IMR-90 (cell line): ENCODE measurements at regions not wholly inside any gene's neighbourhood (a gene's known extent, or its start where the extent isn't known, plus 50 kb on each side); places are given as distances from the start of the nearest gene placed in this dataset.
"Not testable (repeated sequence)": the region's sequence is repeated elsewhere in the genome, so short reads cannot be mapped to it uniquely, and the experiment has no call there.

Experiments
- ATAC-seq: fragments of 200-7000 bp; cut with Tn5 transposase; 2 replicates; pipeline ENCODE4 v1.9.1; 2020; ENCODE audit warnings: low read depth, mild to moderate bottlenecking, moderate library complexity
- BruUV-seq: library from RNA; stranded (reverse); fragments of 400-500 nt; replicated peaks from 2 replicates; lab custom pipeline; 2021; lab: Mats Ljungman, UMichigan
- CTCF ChIA-PET: fragments of 300-600 bp; formaldehyde crosslinking; extraction: SDS; loops from one replicate; lab custom pipeline; 2021; ENCODE audit warnings: antibody characterized with exemption; lab: Yijun Ruan, JAX
- POLR2A ChIA-PET: fragments of 300-600 bp; sonication (Branson Sonifier 250); formaldehyde crosslinking; loops from one replicate; lab custom pipeline; 2022; ENCODE audit warnings: antibody characterized with exemption; ENCODE audit not compliant: unreplicated experiment; lab: Charles Lee
- DNase-seq: peaks from one replicate; pipeline ENCODE4 v3.0.0; 2013
- H2AFZ ChIP-seq: replicated peaks from 2 replicates; pipeline ENCODE3; 2013; ENCODE audit warnings: low read length, mild to moderate bottlenecking; ENCODE audit not compliant: poor library complexity
- H2AK5ac ChIP-seq: 2 replicates; pipeline ENCODE4 v1.6.1; 2013; ENCODE audit warnings: low read depth, low read length, inconsistent platforms
- H2AK9ac ChIP-seq: replicated peaks from 2 replicates; pipeline ENCODE3; 2013; ENCODE audit warnings: mild to moderate bottlenecking, low read depth, low read length, moderate library complexity; ENCODE audit not compliant: poor library complexity
- H2BK120ac ChIP-seq: 2 replicates; pipeline ENCODE4 v1.6.1; 2013; ENCODE audit warnings: low read depth, low read length, inconsistent platforms
- H2BK15ac ChIP-seq: 3 replicates; pipeline ENCODE4 v1.6.1; 2013; ENCODE audit warnings: low read depth, low read length, inconsistent platforms
- H2BK20ac ChIP-seq: 2 replicates; pipeline ENCODE4 v1.6.1; 2013; ENCODE audit warnings: low read depth, mild to moderate bottlenecking, inconsistent platforms, low read length, moderate library complexity
- H2BK5ac ChIP-seq: 2 replicates; pipeline ENCODE4 v1.6.1; 2013; ENCODE audit warnings: mild to moderate bottlenecking, low read depth, low read length, inconsistent platforms; ENCODE audit not compliant: poor library complexity, severe bottlenecking
- H3K14ac ChIP-seq: replicated peaks from 2 replicates; pipeline ENCODE4 v1.6.1; 2013; ENCODE audit warnings: low read depth, low read length, inconsistent platforms
- H3K18ac ChIP-seq: 2 replicates; pipeline ENCODE4 v1.6.1; 2013; ENCODE audit warnings: low read depth, low read length, control low read depth
- H3K23ac ChIP-seq: 2 replicates; pipeline ENCODE4 v1.6.1; 2013; ENCODE audit warnings: low read depth, low read length, inconsistent platforms
- H3K27ac ChIP-seq: 2 replicates; pipeline ENCODE4 v1.5.1; 2013; ENCODE audit warnings: mild to moderate bottlenecking, control low read depth, low read length; ENCODE audit not compliant: insufficient read depth
- H3K27me3 ChIP-seq: 2 replicates; pipeline ENCODE4 v1.6.1; 2013; ENCODE audit warnings: low read length; ENCODE audit not compliant: control insufficient read depth, insufficient read depth
- H3K36me3 ChIP-seq: 2 replicates; pipeline ENCODE4 v1.6.1; 2013; ENCODE audit warnings: low read length, mixed read lengths; ENCODE audit not compliant: control insufficient read depth, insufficient read depth
- H3K4ac ChIP-seq: 2 replicates; pipeline ENCODE4 v1.6.1; 2013; ENCODE audit warnings: low read depth, low read length, inconsistent platforms
- H3K4me1 ChIP-seq: 2 replicates; pipeline ENCODE4 v1.6.1; 2013; ENCODE audit warnings: low read length, mixed read lengths; ENCODE audit not compliant: control insufficient read depth, insufficient read depth
- H3K4me2 ChIP-seq: 2 replicates; pipeline ENCODE4 v1.6.1; 2013; ENCODE audit warnings: low read depth, mild to moderate bottlenecking, control low read depth, low read length, moderate library complexity
- H3K4me3 ChIP-seq: 2 replicates; pipeline ENCODE4 v1.5.1; 2013; ENCODE audit warnings: low read depth, mild to moderate bottlenecking, control low read depth, low read length, moderate library complexity; ENCODE audit not compliant: insufficient read depth
- H3K56ac ChIP-seq: 2 replicates; pipeline ENCODE4 v1.6.1; 2013; ENCODE audit warnings: low read length, inconsistent platforms; ENCODE audit not compliant: insufficient read depth; ENCODE audit errors: extremely low read depth
- H3K79me1 ChIP-seq, 2 experiments: 2 replicates each; pipeline ENCODE4 v1.6.1; 2013; ENCODE audit warnings: low read length in 2 of 2, inconsistent platforms in 1 of 2, low read depth in 1 of 2
- H3K9ac ChIP-seq: 2 replicates; pipeline ENCODE4 v1.6.1; 2013; ENCODE audit warnings: low read depth, low read length, control low read depth
- H3K9me1 ChIP-seq: 2 replicates; pipeline ENCODE4 v1.6.1; 2013; ENCODE audit warnings: low read length, inconsistent platforms; ENCODE audit not compliant: insufficient read depth
- H3K9me3 ChIP-seq: 2 replicates; pipeline ENCODE4 v1.6.1; 2013; ENCODE audit warnings: low read length; ENCODE audit not compliant: control insufficient read depth, insufficient read depth
- H4K20me1 ChIP-seq: 2 replicates; pipeline ENCODE4 v1.6.1; 2013; ENCODE audit warnings: low read length, inconsistent platforms; ENCODE audit not compliant: insufficient read depth
- H4K5ac ChIP-seq: 2 replicates; pipeline ENCODE4 v1.6.1; 2013; ENCODE audit warnings: mild to moderate bottlenecking, low read depth, low read length, control low read depth
- H4K8ac ChIP-seq, 2 experiments: 2 replicates each; pipeline ENCODE4 v1.6.1; 2013; ENCODE audit warnings: low read depth in 2 of 2, low read length in 2 of 2, control low read depth in 1 of 2, inconsistent platforms in 1 of 2
- H4K91ac ChIP-seq: 2 replicates; pipeline ENCODE4 v1.6.1; 2013; ENCODE audit warnings: low read depth, low read length, inconsistent platforms; ENCODE audit not compliant: insufficient read depth
- FOS ChIP-seq: fragments of 150-350 bp; IDR thresholded peaks from 2 replicates; pipeline ENCODE4 v1.6.1; 2016; ENCODE audit warnings: low read depth, low read length
- RAD21 ChIP-seq: IDR thresholded peaks from 2 replicates; pipeline ENCODE4 v1.6.1; 2012; ENCODE audit warnings: low read length, improper control_type of control experiment
- WGBS, 2 experiments: methylation state at CpG; one replicate each; pipeline versions ENCODE4 v1.1.5 to v1.1.7; 2013; ENCODE audit warnings: missing lambda C conversion rate in 2 of 2; ENCODE audit not compliant: insufficient read length in 1 of 2; ENCODE audit errors: extremely low coverage in 2 of 2; 5-methylcytosine and 5-hydroxymethylcytosine counted together
- dilution Hi-C: fragments of 300-500 bp; cut with HindIII; formaldehyde crosslinking; loops from one replicate; pipeline ENCODE4 v1.14.3; 2018; ENCODE audit warnings: low sequenced_read_pairs; ENCODE audit not compliant: unreplicated experiment
- in situ Hi-C: fragments of 300-500 bp; cut with MboI; formaldehyde crosslinking; loops from 3 replicates; pipeline ENCODE4 v1.14.3; 2019; ENCODE audit warnings: low sequenced_read_pairs, inconsistent platforms, mixed read lengths
- intact Hi-C: fragments of 100-400 bp; cut with micrococcal nuclease; formaldehyde crosslinking; loops from 2 replicates; pipeline ENCODE4 v1.10.0; 2022

- in situ Hi-C loops (no loop called here), dilution Hi-C loops (no loop called here), intact Hi-C loops (no loop called here)
- H2BK120ac ChIP-seq: no peak overlapping the region
- no peak overlapping the region for H3K56ac ChIP-seq
- H3K18ac ChIP-seq: no peak overlapping the region
- H2BK15ac ChIP-seq: no peak overlapping the region
- no peaks in the 10 kb centered on the region for H3K79me1 ChIP-seq
- DNase-seq (no peak), ATAC-seq (no peak)
- H3K27ac ChIP-seq: no peak overlapping the region
- no peak overlapping the region for H2BK20ac ChIP-seq
- CTCF ChIA-PET: no interaction called here
- H4K5ac ChIP-seq: no peak overlapping the region
- TF ChIP-seq FOS (no peak), RAD21 (no peak)
- H2BK5ac ChIP-seq: no peak overlapping the region
- no peak overlapping the region for H3K23ac ChIP-seq
- no peak overlapping the region for H2AK5ac ChIP-seq
- no peak overlapping the region for H3K9ac ChIP-seq
- H3K4me3 ChIP-seq: no peak overlapping the region
- H3K4me1 ChIP-seq: no peaks in the 10 kb centered on the region
- no peak overlapping the region for H3K4me2 ChIP-seq
- H2AFZ ChIP-seq: no peak overlapping the region
- no peak overlapping the region for H4K8ac ChIP-seq
- no peak overlapping the region for H3K14ac ChIP-seq
- H3K4ac ChIP-seq: no peak overlapping the region
- H3K36me3 ChIP-seq: no peaks in the 10 kb centered on the region
- no peaks in the 10 kb centered on the region for H3K27me3 ChIP-seq
- no CpG with 5 or more reads among the region's 1 CpG for WGBS, 2 experiments
- POLR2A ChIA-PET: no interaction called here
- no peak overlapping the region for H2AK9ac ChIP-seq
- H3K9me3 ChIP-seq: peaks cover 4% of the 10 kb centered on the region; the same call in 1 of the 2 replicates
- no peak overlapping the region for H4K91ac ChIP-seq
- no TSS peak for BruUV-seq
- H4K20me1 ChIP-seq: no peaks in the 10 kb centered on the region
- no peaks in the 10 kb centered on the region for H3K9me1 ChIP-seq
These were observed 409.6 kb upstream of the TMEFF2 start for GRCh38 chr2:192604295-192604694.

DNA sequence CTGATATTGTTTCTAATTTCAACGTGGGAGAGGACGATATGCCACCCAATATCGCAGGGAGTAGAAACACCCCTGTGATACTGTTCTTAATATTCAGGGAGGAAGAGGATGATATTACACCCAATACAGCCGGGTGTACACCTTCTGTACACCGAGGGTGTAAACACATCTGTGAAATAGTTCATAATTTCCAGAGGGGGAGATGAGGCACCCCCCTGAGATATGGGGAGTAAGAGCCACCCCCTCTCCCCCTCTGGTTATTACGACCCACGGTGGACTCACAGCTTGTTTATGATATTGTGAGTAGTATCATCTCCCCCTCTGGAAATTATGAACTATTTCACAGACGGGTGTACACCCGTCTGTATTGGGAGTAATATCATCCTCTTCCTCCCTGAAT is 403.9 kb upstream of the TMEFF2 start:
- dilution Hi-C loops: not testable (repeated sequence)

More for the DNA sequence above, 403.9 kb upstream of the TMEFF2 start:
- H3K56ac ChIP-seq, H4K5ac ChIP-seq, H2BK5ac ChIP-seq, H3K27me3 ChIP-seq, H3K4me2 ChIP-seq, CTCF ChIA-PET, in situ Hi-C loops, H3K18ac ChIP-seq, H4K8ac ChIP-seq, DNase-seq, POLR2A ChIA-PET, H3K4ac ChIP-seq, H4K91ac ChIP-seq, intact Hi-C loops, ATAC-seq, H3K9me1 ChIP-seq, H3K23ac ChIP-seq, H3K27ac ChIP-seq, H3K4me3 ChIP-seq, H2BK20ac ChIP-seq, H2AK5ac ChIP-seq, H3K14ac ChIP-seq, H4K20me1 ChIP-seq, H2BK120ac ChIP-seq, BruUV-seq, H3K36me3 ChIP-seq, H3K79me1 ChIP-seq, H2AK9ac ChIP-seq, H3K9me3 ChIP-seq, H3K4me1 ChIP-seq, H2BK15ac ChIP-seq, H2AFZ ChIP-seq, H3K9ac ChIP-seq: not testable (repeated sequence)
- WGBS, 2 experiments: no CpG with 5 or more reads among the region's 9 CpGs
